BJ (cell line): ENCODE measurements at regions not wholly inside any gene's neighbourhood (a gene's known extent, or its start where the extent isn't known, plus 50 kb on each side); places are given as distances from the start of the nearest gene placed in this dataset.

ENCODE experiments used
- CTCF ChIA-PET: fragments of 350-600 bp; formaldehyde crosslinking; extraction: SDS; loops from one replicate; lab custom pipeline; 2021; ENCODE audit warnings: antibody characterized with exemption, inconsistent platforms; lab: Yijun Ruan, JAX
- POLR2A ChIA-PET: fragments of 300-600 bp; sonication (Branson Sonifier 250); formaldehyde crosslinking; extraction: SDS; loops from one replicate; lab custom pipeline; 2021; ENCODE audit warnings: antibody characterized with exemption; lab: Charles Lee
- DNase-seq: peaks from one replicate; pipeline ENCODE4 v3.0.0-alpha.2; 2011; ENCODE audit warnings: low read depth
- H3K27me3 ChIP-seq: 2 replicates; pipeline ENCODE4 v1.6.0; 2011; ENCODE audit warnings: low read length; ENCODE audit not compliant: control insufficient read depth, insufficient read depth
- H3K36me3 ChIP-seq: 2 replicates; pipeline ENCODE4 v1.5.1; 2011; ENCODE audit warnings: low read length; ENCODE audit not compliant: control insufficient read depth, insufficient read depth
- H3K4me3 ChIP-seq: 2 replicates; pipeline ENCODE4 v1.5.1; 2011; ENCODE audit warnings: low read depth, mild to moderate bottlenecking, control low read depth, low read length
- TF ChIP-seq, protein P1 (sequence below): IDR thresholded peaks from 2 replicates; pipeline ENCODE4 v1.5.1; 2011; ENCODE audit warnings: low read depth, mild to moderate bottlenecking, control low read depth, inconsistent platforms, low read length, moderate library complexity; ENCODE audit not compliant: insufficient read depth

DNA sequence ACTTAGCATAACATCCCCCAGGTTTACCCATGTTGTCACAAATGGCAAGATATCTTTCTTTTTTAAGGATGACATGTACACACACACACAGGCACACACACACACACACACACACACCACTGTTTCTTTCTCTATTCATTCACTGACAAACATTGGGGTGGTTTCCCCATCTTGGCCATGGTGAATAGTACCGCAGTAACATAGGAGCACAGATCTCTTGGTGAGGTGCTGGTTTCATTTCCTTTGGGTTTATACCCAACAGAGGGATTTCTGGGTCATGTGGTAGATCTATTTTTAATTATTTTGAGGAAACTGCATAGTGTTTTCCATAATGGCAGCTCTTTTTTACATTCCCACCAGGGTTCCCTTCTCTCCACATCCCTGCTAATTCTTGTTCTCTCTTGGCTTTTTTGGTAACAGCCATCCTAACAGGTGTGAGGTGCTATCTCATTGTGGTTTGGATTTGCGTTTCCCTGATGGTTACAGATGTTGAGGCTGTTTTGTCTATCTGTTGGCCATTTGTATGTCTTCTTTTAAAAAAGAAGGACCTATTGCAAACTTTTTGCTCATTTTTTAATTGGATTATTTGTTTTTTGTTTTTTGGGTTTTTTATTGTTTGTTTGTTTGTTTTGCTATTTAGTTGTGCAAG lies 251.7 kb upstream of the IRS2 start:
- no peak for DNase-seq
- POLR2A ChIA-PET, result no interaction called here
- TF ChIP-seq, protein P1, sequence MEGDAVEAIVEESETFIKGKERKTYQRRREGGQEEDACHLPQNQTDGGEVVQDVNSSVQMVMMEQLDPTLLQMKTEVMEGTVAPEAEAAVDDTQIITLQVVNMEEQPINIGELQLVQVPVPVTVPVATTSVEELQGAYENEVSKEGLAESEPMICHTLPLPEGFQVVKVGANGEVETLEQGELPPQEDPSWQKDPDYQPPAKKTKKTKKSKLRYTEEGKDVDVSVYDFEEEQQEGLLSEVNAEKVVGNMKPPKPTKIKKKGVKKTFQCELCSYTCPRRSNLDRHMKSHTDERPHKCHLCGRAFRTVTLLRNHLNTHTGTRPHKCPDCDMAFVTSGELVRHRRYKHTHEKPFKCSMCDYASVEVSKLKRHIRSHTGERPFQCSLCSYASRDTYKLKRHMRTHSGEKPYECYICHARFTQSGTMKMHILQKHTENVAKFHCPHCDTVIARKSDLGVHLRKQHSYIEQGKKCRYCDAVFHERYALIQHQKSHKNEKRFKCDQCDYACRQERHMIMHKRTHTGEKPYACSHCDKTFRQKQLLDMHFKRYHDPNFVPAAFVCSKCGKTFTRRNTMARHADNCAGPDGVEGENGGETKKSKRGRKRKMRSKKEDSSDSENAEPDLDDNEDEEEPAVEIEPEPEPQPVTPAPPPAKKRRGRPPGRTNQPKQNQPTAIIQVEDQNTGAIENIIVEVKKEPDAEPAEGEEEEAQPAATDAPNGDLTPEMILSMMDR, result no peak
- no peaks in the 10 kb centered on the region for H3K27me3 ChIP-seq
- no peaks in the 10 kb centered on the region for H3K36me3 ChIP-seq
- H3K4me3 ChIP-seq, result no peak overlapping the region
- CTCF ChIA-PET, result interaction anchor here (0.6 to 1.3 kb wide), 2 partner anchors 15 to 545 kb away, joined by 3 read pairs; no protein-coding TSS in a partner anchor

- no peak overlapping the region for H3K4me3 ChIP-seq
- CTCF ChIA-PET, result interaction anchor here (1.3 to 1.4 kb wide), 2 partner anchors 12 to 16 kb away, joined by 3 to 4 read pairs; no protein-coding TSS in a partner anchor
- no peaks in the 10 kb centered on the region for H3K36me3 ChIP-seq
- POLR2A ChIA-PET, result no interaction called here
- no peaks in the 10 kb centered on the region for H3K27me3 ChIP-seq
- TF ChIP-seq, protein P1, result no peak
- no peak for DNase-seq
Observed at GRCh38 chr13:110036060-110036459, 249.7 kb upstream of the IRS2 start.

GRCh38 chr13:110034031-110034549 lies 247.7 kb upstream of the IRS2 start:
- POLR2A ChIA-PET, result no interaction called here
- CTCF ChIA-PET, result no interaction called here
- TF ChIP-seq, protein P1, result no peak
- no peaks in the 10 kb centered on the region for H3K36me3 ChIP-seq
- no peaks in the 10 kb centered on the region for H3K27me3 ChIP-seq
- no peak for DNase-seq
- no peak overlapping the region for H3K4me3 ChIP-seq

GRCh38 chr13:110032969-110033368 lies 246.6 kb upstream of the IRS2 start:
- CTCF ChIA-PET, result interaction anchor here (0.6 to 1.2 kb wide), 2 partner anchors 12 to 915 kb away, joined by 3 read pairs; no protein-coding TSS in a partner anchor

GRCh38 chr13:110030394-110030928 lies 244.1 kb upstream of the IRS2 start:
- CTCF ChIA-PET, result no interaction called here
- no peaks in the 10 kb centered on the region for H3K36me3 ChIP-seq
- H3K27me3 ChIP-seq, result no peaks in the 10 kb centered on the region
- TF ChIP-seq, protein P1, result no peak
- DNase-seq, result no peak
- H3K4me3 ChIP-seq, result no peak overlapping the region
- POLR2A ChIA-PET, result no interaction called here

More at GRCh38 chr13:110032969-110033368, 246.6 kb upstream of the IRS2 start:
- TF ChIP-seq, protein P1, result no peak
- Histone ChIP-seq H3K27me3 (no peaks in the 10 kb centered on the region), H3K4me3 (no peak overlapping the region), H3K36me3 (no peaks in the 10 kb centered on the region)
- POLR2A ChIA-PET, result no interaction called here
- DNase-seq, result no peak
